AG09319 (cell line): ENCODE measurements at regions not wholly inside any gene's neighbourhood (a gene's known extent, or its start where the extent isn't known, plus 50 kb on each side); places are given as distances from the start of the nearest gene placed in this dataset.

ENCODE experiments used
- DNase-seq: peaks from one replicate; pipeline ENCODE4 v3.0.0-alpha.2; 2010; ENCODE audit warnings: low read depth; ENCODE audit errors: extremely low read depth
- CTCF ChIP-seq: IDR thresholded peaks from 2 replicates; pipeline ENCODE4 v1.5.1; 2011; ENCODE audit warnings: low read depth, mild to moderate bottlenecking, inconsistent platforms, low read length, moderate library complexity

DNA sequence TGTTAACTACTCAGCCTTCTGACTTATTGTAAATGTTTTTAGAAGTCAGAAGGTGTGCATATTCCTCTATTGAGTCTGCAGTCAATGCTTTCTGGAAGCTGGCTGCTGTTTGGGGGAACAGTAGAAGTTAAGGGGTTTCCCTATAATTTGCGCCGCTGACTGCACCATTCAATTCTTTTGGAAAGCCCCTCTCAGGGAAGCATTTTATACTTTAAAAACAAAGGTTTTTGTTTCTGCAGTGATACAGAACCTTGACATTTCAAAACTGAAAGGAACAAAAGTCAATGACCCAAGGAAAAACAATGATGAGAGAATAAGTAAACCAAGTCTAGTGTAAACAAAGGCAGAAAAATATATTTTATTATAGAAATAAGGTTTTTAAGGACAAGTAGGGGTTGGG is 120.8 kb upstream of the TNFAIP3 start:
- TF ChIP-seq CTCF, result no peak
- no peak for DNase-seq

DNA sequence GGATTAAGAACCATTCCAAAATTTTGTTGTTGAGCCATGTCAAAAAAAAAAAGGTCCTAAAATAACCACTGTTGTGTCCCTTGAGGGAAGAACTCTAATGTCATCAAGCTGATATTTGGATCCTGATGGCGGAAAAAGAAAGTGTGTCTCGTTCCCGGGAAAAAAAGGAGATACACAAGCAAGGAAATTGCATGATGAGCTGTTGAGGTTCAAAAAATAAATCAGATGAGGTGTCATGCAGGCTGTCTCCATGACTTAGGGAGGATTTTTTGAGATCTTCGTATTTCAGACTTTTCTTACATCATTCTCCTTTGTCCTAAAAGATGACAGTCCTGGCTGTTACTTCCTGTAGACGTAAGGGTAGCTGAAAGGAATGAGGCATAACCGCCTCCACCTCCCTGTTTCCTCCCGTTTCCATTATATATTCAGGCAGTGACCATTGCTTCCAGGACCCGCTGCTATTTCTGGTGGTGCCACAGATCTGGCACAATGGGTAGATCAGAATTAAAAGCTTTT is 117.3 kb upstream of the TNFAIP3 start:
- TF ChIP-seq CTCF, result no peak
- no peak for DNase-seq

- DNase-seq, result no peak
- no peak for TF ChIP-seq CTCF
Measured at GRCh38 chr6:137750297-137750696, 116.8 kb upstream of the TNFAIP3 start.

- DNase-seq, result no peak
- TF ChIP-seq CTCF, result no peak
Measured at GRCh38 chr6:137751768-137752560, 115.1 kb upstream of the TNFAIP3 start.

GRCh38 chr6:137754366-137754765 is 112.7 kb upstream of the TNFAIP3 start:
- DNase-seq, result no peak
- TF ChIP-seq CTCF, result no peak

DNA sequence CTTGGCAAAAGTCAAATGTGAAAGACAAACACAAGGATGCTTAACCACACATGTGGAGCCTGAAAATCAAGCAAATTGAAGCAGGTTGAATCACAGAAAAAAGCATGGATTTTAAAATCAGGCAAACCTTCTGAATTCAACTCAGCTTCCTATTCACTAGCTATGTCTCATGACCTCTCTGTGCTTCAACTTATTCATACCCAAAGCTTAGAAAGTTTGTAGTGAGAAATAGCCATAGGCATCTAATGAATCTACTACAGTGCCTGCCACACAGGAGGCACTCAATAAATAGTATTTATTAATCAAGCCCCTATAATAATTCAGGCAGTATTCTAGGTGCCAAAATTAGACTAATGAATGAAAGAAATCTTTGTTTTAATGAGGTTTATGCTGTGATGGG is 112.2 kb upstream of the TNFAIP3 start:
- DNase-seq, result no peak
- TF ChIP-seq CTCF, result no peak

DNA sequence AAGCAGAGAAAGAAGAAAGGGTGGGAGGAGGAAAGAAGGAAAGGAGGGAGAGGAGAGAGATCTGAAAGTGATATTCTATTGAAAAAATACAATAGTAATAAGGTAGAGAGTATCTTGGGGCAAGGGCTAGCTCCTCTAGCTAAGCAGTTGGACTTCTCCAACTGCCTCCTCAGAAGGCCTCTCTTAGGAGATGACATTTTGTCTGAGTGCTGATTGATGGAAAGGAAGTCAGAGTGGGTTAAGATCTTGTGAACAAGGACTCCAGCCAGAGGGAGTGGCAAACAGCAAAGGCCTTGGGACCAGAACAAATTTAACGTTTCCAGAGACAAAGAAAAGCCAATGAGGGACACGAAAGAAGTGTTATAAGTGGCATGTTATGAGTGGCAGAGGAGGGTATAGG is 111.8 kb upstream of the TNFAIP3 start:
- TF ChIP-seq CTCF, result no peak
- no peak for DNase-seq
